Natural killer cell (primary cell): ENCODE measurements at regions not wholly inside any gene's neighbourhood (a gene's known extent, or its start where the extent isn't known, plus 50 kb on each side); places are given as distances from the start of the nearest gene placed in this dataset.

Experiments used
- ATAC-seq, 3 donors: fragments of 150-1000 bp in 2 of 3; fragments of 200-7000 bp in 1 of 3; cut with Tn5 transposase; 1 replicate in 1 of 3; 2 replicates in 2 of 3; pipeline ENCODE4 v1.10.0; 2021; ENCODE audit warnings: mild to moderate bottlenecking in 2 of 3, moderate library complexity in 2 of 3
- DNase-seq, 2 donors: peaks; one replicate each; pipeline versions ENCODE4 v3.0.0 to v3.0.0-alpha.2; 2013 to 2021; ENCODE audit warnings: mixed read lengths in 1 of 2
- H3K27ac ChIP-seq: one replicate; pipeline ENCODE4 v1.5.1; 2013; ENCODE audit warnings: mild to moderate bottlenecking, low read length
- H3K27me3 ChIP-seq: one replicate; pipeline ENCODE4 v1.6.1; 2013; ENCODE audit warnings: low read length; ENCODE audit not compliant: control insufficient read depth, insufficient read depth
- H3K36me3 ChIP-seq: one replicate; pipeline ENCODE4 v1.6.1; 2013; ENCODE audit warnings: low read length; ENCODE audit not compliant: control insufficient read depth, insufficient read depth
- H3K4me1 ChIP-seq: one replicate; pipeline ENCODE4 v1.6.1; 2013; ENCODE audit warnings: low read length; ENCODE audit not compliant: control insufficient read depth, insufficient read depth
- H3K4me3 ChIP-seq: one replicate; pipeline ENCODE4 v1.5.1; 2013; ENCODE audit warnings: low read length
- H3K9me3 ChIP-seq: one replicate; pipeline ENCODE4 v1.6.1; 2013; ENCODE audit warnings: low read length; ENCODE audit not compliant: control insufficient read depth, insufficient read depth
- H3K27ac Mint-ChIP-seq, 2 donors: one replicate each; pipeline ENCODE4 v1.8.0; 2022; ENCODE audit warnings: mild to moderate bottlenecking in 2 of 2, mixed read lengths in 2 of 2, moderate library complexity in 1 of 2
- H3K27me3 Mint-ChIP-seq, 2 donors: one replicate each; pipeline ENCODE4 v1.8.0; 2022; ENCODE audit warnings: low read depth in 2 of 2, mixed read lengths in 2 of 2
- H3K36me3 Mint-ChIP-seq: one replicate; pipeline ENCODE4 v1.8.0; 2022; ENCODE audit warnings: mixed read lengths
- H3K4me1 Mint-ChIP-seq, 2 donors: one replicate each; pipeline ENCODE4 v1.8.0; 2022; ENCODE audit warnings: mixed read lengths in 2 of 2
- H3K4me3 Mint-ChIP-seq: one replicate; pipeline ENCODE4 v1.8.0; 2022; ENCODE audit warnings: mild to moderate bottlenecking, moderate library complexity, mixed read lengths
- H3K9me3 Mint-ChIP-seq, 2 donors: one replicate each; pipeline ENCODE4 v1.8.0; 2022; ENCODE audit warnings: mixed read lengths in 2 of 2
- CTCF ChIP-seq: fragments of 200-600 bp; IDR thresholded peaks from one replicate; pipeline ENCODE4 v1.8.0; 2022; ENCODE audit warnings: antibody characterized with exemption
- WGBS: methylation state at CpG from one replicate; pipeline ENCODE4 v1.1.7; 2013; ENCODE audit warnings: missing lambda C conversion rate; ENCODE audit not compliant: insufficient coverage; 5-methylcytosine and 5-hydroxymethylcytosine counted together
- intact Hi-C: fragments of 100-400 bp; cut with micrococcal nuclease; formaldehyde crosslinking; loops from one replicate; pipeline ENCODE4 v1.14.2; 2022

GRCh38 chr7:42603496-42603895, 308.4 kb downstream of the C7orf25 start:
- no peak for ATAC-seq
- H3K36me3 ChIP-seq: no peaks in the 10 kb centered on the region
- no peaks in the 10 kb centered on the region for H3K27me3 ChIP-seq
- TF ChIP-seq CTCF: no peak
- no peaks in the 10 kb centered on the region for H3K4me1 ChIP-seq
- intact Hi-C loops: no loop called here
- Mint-ChIP-seq H3K4me1 (no peaks in the 10 kb centered on the region), H3K27me3 (no peaks in the 10 kb centered on the region), H3K4me3 (no peak overlapping the region), H3K9me3 (no peaks in the 10 kb centered on the region), H3K27ac (no peak overlapping the region), H3K36me3 (no peaks in the 10 kb centered on the region)
- H3K4me3 ChIP-seq: no peak overlapping the region
- WGBS: 76% methylated on average over 1 of the region's 2 CpGs
- DNase-seq: no peak
- H3K27ac ChIP-seq: no peak overlapping the region
- H3K9me3 ChIP-seq: no peaks in the 10 kb centered on the region

GRCh38 chr7:42597300-42597699, 314.6 kb downstream of the C7orf25 start:
- peaks cover 0 to 2% of the 10 kb centered on the region in 2 donors for H3K9me3 Mint-ChIP-seq
- ATAC-seq (no peak), DNase-seq (no peak)
- no peaks in the 10 kb centered on the region for H3K27me3 Mint-ChIP-seq
- H3K4me1 ChIP-seq: no peaks in the 10 kb centered on the region
- no peaks in the 10 kb centered on the region for H3K36me3 ChIP-seq
- H3K9me3 ChIP-seq: peaks cover 2% of the 10 kb centered on the region
- no peak for TF ChIP-seq CTCF
- no peak overlapping the region for H3K27ac ChIP-seq
- no peaks in the 10 kb centered on the region for H3K4me1 Mint-ChIP-seq
- no peaks in the 10 kb centered on the region for H3K36me3 Mint-ChIP-seq
- H3K27me3 ChIP-seq: no peaks in the 10 kb centered on the region
- 86% methylated on average over 1 of the region's 3 CpGs for WGBS
- H3K4me3 Mint-ChIP-seq: no peak overlapping the region
- no peak overlapping the region for H3K27ac Mint-ChIP-seq
- no peak overlapping the region for H3K4me3 ChIP-seq
- intact Hi-C loops: no loop called here

- intact Hi-C loops: no loop called here
- no peaks in the 10 kb centered on the region for H3K36me3 Mint-ChIP-seq
- no peak for DNase-seq
- ATAC-seq: no peak
- H3K27ac Mint-ChIP-seq: no peak overlapping the region
- no peak overlapping the region for H3K4me3 Mint-ChIP-seq
- H3K4me3 ChIP-seq: no peak overlapping the region
- no peaks in the 10 kb centered on the region for H3K27me3 ChIP-seq
- no peaks in the 10 kb centered on the region for H3K4me1 Mint-ChIP-seq
- peaks cover 0 to 2% of the 10 kb centered on the region in 2 donors for H3K9me3 Mint-ChIP-seq
- TF ChIP-seq CTCF: no peak
- no peaks in the 10 kb centered on the region for H3K36me3 ChIP-seq
- H3K27me3 Mint-ChIP-seq: no peaks in the 10 kb centered on the region
- peaks cover 2% of the 10 kb centered on the region for H3K9me3 ChIP-seq
- H3K4me1 ChIP-seq: no peaks in the 10 kb centered on the region
- H3K27ac ChIP-seq: no peak overlapping the region
Observed at GRCh38 chr7:42596737-42597136, 315.1 kb downstream of the C7orf25 start.

- 97% methylated on average over 3 of the region's 3 CpGs for WGBS
- no peak overlapping the region for H3K27ac Mint-ChIP-seq
- no peak for ATAC-seq
- H3K4me3 ChIP-seq: no peak overlapping the region
- no peaks in the 10 kb centered on the region for H3K27me3 ChIP-seq
- no peak for DNase-seq
- H3K9me3 ChIP-seq: peaks cover 2% of the 10 kb centered on the region
- TF ChIP-seq CTCF: no peak
- H3K4me3 Mint-ChIP-seq: no peak overlapping the region
- no peaks in the 10 kb centered on the region for H3K27me3 Mint-ChIP-seq
- no peaks in the 10 kb centered on the region for H3K4me1 Mint-ChIP-seq
- intact Hi-C loops: no loop called here
- H3K36me3 Mint-ChIP-seq: no peaks in the 10 kb centered on the region
- peaks cover 0 to 5% of the 10 kb centered on the region in 2 donors for H3K9me3 Mint-ChIP-seq
- no peaks in the 10 kb centered on the region for H3K4me1 ChIP-seq
- no peak overlapping the region for H3K27ac ChIP-seq
- H3K36me3 ChIP-seq: no peaks in the 10 kb centered on the region
Observed at GRCh38 chr7:42593860-42594259, 318.0 kb downstream of the C7orf25 start.
